H1 (cell line): ENCODE measurements at regions not wholly inside any gene's neighbourhood (a gene's known extent, or its start where the extent isn't known, plus 50 kb on each side); places are given as distances from the start of the nearest gene placed in this dataset.

Source experiments
- CBX8 ChIP-seq: fragments of 300-800, 300-1000 bp; sonication (generic); IDR thresholded peaks from 2 replicates; pipeline ENCODE4 v1.7.1; 2016; ENCODE audit warnings: low read depth, low read length, borderline replicate concordance
- GTF2F1 ChIP-seq: IDR thresholded peaks from 2 replicates; pipeline ENCODE4 v1.6.1; 2012; ENCODE audit warnings: low read depth, low read length, improper control_type of control experiment, borderline replicate concordance
- JUND ChIP-seq: IDR thresholded peaks from 2 replicates; pipeline ENCODE4 v1.6.1; 2011; ENCODE audit warnings: mild to moderate bottlenecking, improper control_type of control experiment, low read length
- KDM1A ChIP-seq: fragments of 200-600, 300-600 bp; sonication (generic); IDR thresholded peaks from 2 replicates; pipeline ENCODE4 v1.7.1; 2016; ENCODE audit warnings: mild to moderate bottlenecking, low read length, borderline replicate concordance
- RBBP5 ChIP-seq: IDR thresholded peaks from 2 replicates; pipeline ENCODE4 v1.7.1; 2012; ENCODE audit warnings: low read depth, mild to moderate bottlenecking, inconsistent platforms, low read length, moderate library complexity, borderline replicate concordance
- SRF ChIP-seq: IDR thresholded peaks from 2 replicates; pipeline ENCODE4 v1.6.1; 2011; ENCODE audit warnings: mild to moderate bottlenecking, low read depth, low read length, moderate library complexity

DNA sequence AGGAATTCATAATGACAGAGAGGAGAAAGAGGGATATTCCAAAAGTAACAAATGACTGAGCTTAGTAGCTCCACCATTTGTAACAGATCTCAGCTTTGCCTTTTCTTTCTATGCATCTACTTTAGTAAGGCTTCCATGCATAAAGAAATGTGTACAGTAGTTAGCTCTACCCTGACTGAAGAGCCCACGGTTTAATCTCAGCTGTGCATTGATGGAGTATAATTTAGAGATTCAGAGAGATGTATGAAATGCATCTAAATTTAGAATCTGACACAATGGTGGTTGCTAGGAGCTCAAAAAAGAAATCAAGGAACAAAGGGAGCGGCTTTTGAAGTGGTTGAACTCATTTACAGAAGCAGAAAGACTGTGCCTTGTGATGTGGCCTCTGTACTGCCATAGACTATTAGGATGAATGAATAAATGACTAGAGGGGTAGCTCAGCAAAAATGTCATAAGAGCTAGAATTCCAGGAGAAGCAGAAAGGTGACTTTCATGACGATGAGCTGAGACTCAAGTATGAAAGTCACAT is 838.6 kb downstream of the RPS29 start (continued):
- TF ChIP-seq CBX8, result no peak
- TF ChIP-seq JUND, result no peak
- no peak for TF ChIP-seq RBBP5
- TF ChIP-seq GTF2F1, result no peak
- no peak for TF ChIP-seq SRF
- TF ChIP-seq KDM1A, result no peak
